ENCODE measurements at regions not wholly inside any gene's neighbourhood (a gene's known extent, or its start where the extent isn't known, plus 50 kb on each side); places are given as distances from the start of the nearest gene placed in this dataset.

- Histone ChIP-seq H3K4me3 (no peak overlapping the region), H3F3A (ENCODE audit: insufficient read depth, low read depth) (no peaks in the 10 kb centered on the region), H3K9me2 (ENCODE audit: insufficient read depth) (peaks cover 2% of the 10 kb centered on the region; the same call in 1 of the 2 replicates), H3K4me2 (no peak overlapping the region), H2AFZ (no peak overlapping the region), H4K20me1 (ENCODE audit: insufficient read depth) (no peaks in the 10 kb centered on the region), H3K9me3 (ENCODE audit: insufficient read depth, low read depth) (no peaks in the 10 kb centered on the region), H3K4me1 (replicated peaks; ENCODE audit: insufficient read depth) (no peaks in the 10 kb centered on the region), H3K79me2 (ENCODE audit: low read depth) (no peaks in the 10 kb centered on the region), H3K27ac (no peak overlapping the region), H3K36me3 (ENCODE audit: low read depth) (no peaks in the 10 kb centered on the region), H3K27me3 (ENCODE audit: insufficient read depth, low read depth) (no peaks in the 10 kb centered on the region)
- BruUV-seq (replicated peaks): no TSS peak
- ChIA-PET CTCF (no interaction called here), POLR2A (ENCODE audit: unreplicated experiment) (no interaction called here)
- intact Hi-C loops (cut with micrococcal nuclease; ENCODE audit: unreplicated experiment): no loop called here
- no peak for DNase-seq
- TF ChIP-seq CTCF (conservative IDR thresholded peaks at IDR 0.05) (no peak), EZH2 (IDR thresholded peaks at IDR 0.05; ENCODE audit: low read depth) (no peak)
Observed at GRCh38 chr6:54002116-54002515, 109.1 kb upstream of the MLIP start.

- Histone ChIP-seq H3F3A (ENCODE audit: insufficient read depth, low read depth) (no peaks in the 10 kb centered on the region), H3K36me3 (ENCODE audit: low read depth) (no peaks in the 10 kb centered on the region), H3K27ac (no peak overlapping the region), H3K27me3 (ENCODE audit: insufficient read depth, low read depth) (no peaks in the 10 kb centered on the region), H2AFZ (0 out of 2 replicates have a peak overlapping the region, but pooled peaks have one; percentile 8), H3K4me2 (no peak overlapping the region), H3K9me2 (ENCODE audit: insufficient read depth) (no peaks in the 10 kb centered on the region), H4K20me1 (ENCODE audit: insufficient read depth) (no peaks in the 10 kb centered on the region), H3K79me2 (ENCODE audit: low read depth) (no peaks in the 10 kb centered on the region), H3K4me3 (no peak overlapping the region), H3K4me1 (replicated peaks; ENCODE audit: insufficient read depth) (no peaks in the 10 kb centered on the region), H3K9me3 (ENCODE audit: insufficient read depth, low read depth) (no peaks in the 10 kb centered on the region)
- ChIA-PET CTCF (no interaction called here), POLR2A (ENCODE audit: unreplicated experiment) (no interaction called here)
- TF ChIP-seq EZH2 (IDR thresholded peaks at IDR 0.05; ENCODE audit: low read depth) (no peak), CTCF (conservative IDR thresholded peaks at IDR 0.05) (no peak)
- intact Hi-C loops (cut with micrococcal nuclease; ENCODE audit: unreplicated experiment): no loop called here
- no peak for DNase-seq
- no TSS peak for BruUV-seq (replicated peaks)
Observed at GRCh38 chr6:54003316-54003715, 107.9 kb upstream of the MLIP start.

GRCh38 chr6:54008589-54008988 lies 102.7 kb upstream of the MLIP start:
- CTCF ChIA-PET: no interaction called here
- H3K79me2 ChIP-seq (ENCODE audit: low read depth): no peaks in the 10 kb centered on the region
- no peaks in the 10 kb centered on the region for H3K9me3 ChIP-seq (ENCODE audit: insufficient read depth, low read depth)
- peaks cover 12% of the 10 kb centered on the region for H3K4me1 ChIP-seq (replicated peaks; ENCODE audit: insufficient read depth)
- TF ChIP-seq CTCF (conservative IDR thresholded peaks at IDR 0.05) (no peak), EZH2 (IDR thresholded peaks at IDR 0.05; ENCODE audit: low read depth) (no peak)
- H3K4me3 ChIP-seq: no peak overlapping the region
- no peaks in the 10 kb centered on the region for H3K27me3 ChIP-seq (ENCODE audit: insufficient read depth, low read depth)
- H3K36me3 ChIP-seq (ENCODE audit: low read depth): no peaks in the 10 kb centered on the region
- POLR2A ChIA-PET (ENCODE audit: unreplicated experiment): no interaction called here
- no peaks in the 10 kb centered on the region for H3F3A ChIP-seq (ENCODE audit: insufficient read depth, low read depth)
- no peak overlapping the region for H3K4me2 ChIP-seq
- no peaks in the 10 kb centered on the region for H4K20me1 ChIP-seq (ENCODE audit: insufficient read depth)
- no peak overlapping the region for H2AFZ ChIP-seq
- no peaks in the 10 kb centered on the region for H3K9me2 ChIP-seq (ENCODE audit: insufficient read depth)
- intact Hi-C loops (cut with micrococcal nuclease; ENCODE audit: unreplicated experiment): no loop called here
- BruUV-seq (replicated peaks): no TSS peak
- no peak for DNase-seq
- H3K27ac ChIP-seq: no peak overlapping the region
